MM.1S (cell line): ENCODE measurements at regions not wholly inside any gene's neighbourhood (a gene's known extent, or its start where the extent isn't known, plus 50 kb on each side); places are given as distances from the start of the nearest gene placed in this dataset.

ENCODE experiments used
- CTCF ChIP-seq: fragments of 300-600 bp; sonication (generic); IDR thresholded peaks from 2 replicates; pipeline ENCODE4 v1.5.1; 2016; ENCODE audit warnings: antibody characterized with exemption, low read length, mixed read lengths
- EZH2phosphoT487 ChIP-seq: fragments of 300-600 bp; sonication (generic); IDR thresholded peaks from 2 replicates; pipeline ENCODE4 v1.6.1; 2018; ENCODE audit warnings: antibody characterized with exemption, low read length

- no peak for TF ChIP-seq EZH2phosphoT487
- no peak for TF ChIP-seq CTCF
Observed at GRCh38 chr5:138696501-138696900, 56.7 kb upstream of the CTNNA1 start.
